ENCODE measurements at regions not wholly inside any gene's neighbourhood (a gene's known extent, or its start where the extent isn't known, plus 50 kb on each side); places are given as distances from the start of the nearest gene placed in this dataset.

DNA sequence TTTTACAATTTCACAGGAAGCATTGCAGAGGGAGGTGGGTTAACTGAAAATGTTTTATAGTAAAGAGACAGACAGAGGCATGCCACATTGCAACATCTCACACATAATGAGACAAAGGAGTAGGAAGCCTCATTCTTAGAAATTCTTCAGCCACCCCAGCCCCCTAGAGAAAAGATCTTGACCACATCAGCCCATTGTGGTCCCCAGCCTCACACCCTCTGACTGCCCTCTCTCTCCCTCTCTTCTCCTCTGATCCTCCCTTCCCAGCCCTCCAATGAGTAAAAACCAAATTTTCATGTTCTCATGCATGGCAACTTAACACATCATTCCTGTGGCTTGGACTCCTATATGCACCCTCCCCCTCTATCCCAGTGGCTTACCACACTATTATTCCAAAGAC is 174.1 kb downstream of the UACA start:
- H3K4me2 ChIP-seq (ENCODE audit: low read length) = no peak overlapping the region
- ATAC-seq = no peak
- no peak overlapping the region for H3K4me3 ChIP-seq (replicated peaks in 1 of 2; ENCODE audit: low read depth in 1 of 2, low read length in 2 of 2)
- POLR2A ChIA-PET = no interaction called here
- no peaks in the 10 kb centered on the region for H3K36me3 ChIP-seq (ENCODE audit: control insufficient read depth in 1 of 2, insufficient read depth in 2 of 2, low read length in 2 of 2)
- no TSS peak for BruUV-seq (replicated peaks)
- H3K27ac ChIP-seq (ENCODE audit: low read depth, low read length) = no peak overlapping the region
- H2AFZ ChIP-seq (ENCODE audit: low read depth, low read length, poor library complexity, severe bottlenecking) = no peak overlapping the region
- peaks cover 9 to 15% of the 10 kb centered on the region in 2 experiments for H3K4me1 ChIP-seq (ENCODE audit: control insufficient read depth in 1 of 2, insufficient read depth in 2 of 2, low read length in 2 of 2)
- intact Hi-C loops (cut with micrococcal nuclease) = no loop called here
- RAD21 ChIA-PET (ENCODE audit: low non-redundant PET in 1 of 2, low total read pairs in 2 of 2, uncharacterized antibody in 2 of 2, unreplicated experiment in 2 of 2) = no interaction called here
- CTCF ChIA-PET = no interaction called here
- DNase-seq (ENCODE audit: low read depth, low spot score) = no peak
- no peaks in the 10 kb centered on the region for H4K20me1 ChIP-seq (ENCODE audit: insufficient read depth)
- peaks cover 1 to 3% of the 10 kb centered on the region in 2 experiments; a peak in 1 of 4 replicates for H3K9me3 ChIP-seq (ENCODE audit: control insufficient read depth in 1 of 2, insufficient read depth in 1 of 2, low read depth in 1 of 2, low read length in 2 of 2)
- H3K27me3 ChIP-seq (ENCODE audit: insufficient read depth, low read length) = no peaks in the 10 kb centered on the region
- H3K9me2 ChIP-seq (ENCODE audit: insufficient read depth) = no peaks in the 10 kb centered on the region
- no peak overlapping the region for H3K9ac ChIP-seq (ENCODE audit: low read length)
- H3K79me2 ChIP-seq (ENCODE audit: insufficient read depth, low read length) = no peaks in the 10 kb centered on the region
- TF ChIP-seq SP1 (IDR thresholded peaks at IDR 0.05; ENCODE audit: low read depth) (no peak), JUND (IDR thresholded peaks at IDR 0.05) (no peak), SRF (IDR thresholded peaks at IDR 0.05; ENCODE audit: low read depth) (no peak), EZH2phosphoT487 (IDR thresholded peaks at IDR 0.05; ENCODE audit: borderline replicate concordance) (no peak), POLR2A (IDR thresholded peaks at IDR 0.05; ENCODE audit: borderline replicate concordance, extremely low read depth, insufficient read depth, insufficient read length) (no peak), TCF7L2 (IDR thresholded peaks at IDR 0.05; ENCODE audit: borderline replicate concordance, extremely low read depth, insufficient read depth, insufficient read length) (no peak), EZH2 (IDR thresholded peaks at IDR 0.05) (no peak), ZFX (IDR thresholded peaks at IDR 0.05) (no peak), EGR1 (IDR thresholded peaks at IDR 0.05; ENCODE audit: low read depth) (no peak), CEBPB (IDR thresholded peaks at IDR 0.05; ENCODE audit: low read depth) (no peak), ELF1 (IDR thresholded peaks at IDR 0.05; ENCODE audit: borderline replicate concordance, low read depth) (no peak), FOSL1 (IDR thresholded peaks at IDR 0.05; ENCODE audit: low read depth) (no peak), YY1 (IDR thresholded peaks at IDR 0.05; ENCODE audit: extremely low read depth, insufficient replicate concordance, low read depth, low read length) (no peak), RAD21 (IDR thresholded peaks at IDR 0.05; ENCODE audit: low read depth) (no peak), POLR2AphosphoS5 (IDR thresholded peaks at IDR 0.05; ENCODE audit: low read depth, low read length) (no peak), CBX3 (IDR thresholded peaks at IDR 0.05; ENCODE audit: low read depth) (no peak)
- TF ChIP-seq, protein P1, sequence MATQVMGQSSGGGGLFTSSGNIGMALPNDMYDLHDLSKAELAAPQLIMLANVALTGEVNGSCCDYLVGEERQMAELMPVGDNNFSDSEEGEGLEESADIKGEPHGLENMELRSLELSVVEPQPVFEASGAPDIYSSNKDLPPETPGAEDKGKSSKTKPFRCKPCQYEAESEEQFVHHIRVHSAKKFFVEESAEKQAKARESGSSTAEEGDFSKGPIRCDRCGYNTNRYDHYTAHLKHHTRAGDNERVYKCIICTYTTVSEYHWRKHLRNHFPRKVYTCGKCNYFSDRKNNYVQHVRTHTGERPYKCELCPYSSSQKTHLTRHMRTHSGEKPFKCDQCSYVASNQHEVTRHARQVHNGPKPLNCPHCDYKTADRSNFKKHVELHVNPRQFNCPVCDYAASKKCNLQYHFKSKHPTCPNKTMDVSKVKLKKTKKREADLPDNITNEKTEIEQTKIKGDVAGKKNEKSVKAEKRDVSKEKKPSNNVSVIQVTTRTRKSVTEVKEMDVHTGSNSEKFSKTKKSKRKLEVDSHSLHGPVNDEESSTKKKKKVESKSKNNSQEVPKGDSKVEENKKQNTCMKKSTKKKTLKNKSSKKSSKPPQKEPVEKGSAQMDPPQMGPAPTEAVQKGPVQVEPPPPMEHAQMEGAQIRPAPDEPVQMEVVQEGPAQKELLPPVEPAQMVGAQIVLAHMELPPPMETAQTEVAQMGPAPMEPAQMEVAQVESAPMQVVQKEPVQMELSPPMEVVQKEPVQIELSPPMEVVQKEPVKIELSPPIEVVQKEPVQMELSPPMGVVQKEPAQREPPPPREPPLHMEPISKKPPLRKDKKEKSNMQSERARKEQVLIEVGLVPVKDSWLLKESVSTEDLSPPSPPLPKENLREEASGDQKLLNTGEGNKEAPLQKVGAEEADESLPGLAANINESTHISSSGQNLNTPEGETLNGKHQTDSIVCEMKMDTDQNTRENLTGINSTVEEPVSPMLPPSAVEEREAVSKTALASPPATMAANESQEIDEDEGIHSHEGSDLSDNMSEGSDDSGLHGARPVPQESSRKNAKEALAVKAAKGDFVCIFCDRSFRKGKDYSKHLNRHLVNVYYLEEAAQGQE (IDR thresholded peaks at IDR 0.05; ENCODE audit: low read depth) = no peak
